CD4-positive, alpha-beta T cell (primary cell): ENCODE measurements at regions not wholly inside any gene's neighbourhood (a gene's known extent, or its start where the extent isn't known, plus 50 kb on each side); places are given as distances from the start of the nearest gene placed in this dataset.

Experiments
- ATAC-seq: fragments of 200-7000 bp; cut with Tn5 transposase; one replicate; pipeline ENCODE4 v1.10.0; 2022; ENCODE audit warnings: mild to moderate bottlenecking; ENCODE audit not compliant: poor library complexity
- CTCF ChIA-PET: fragments of 350-600 bp; sonication (Branson Sonifier 250); formaldehyde crosslinking; loops from one replicate; lab custom pipeline; 2021; ENCODE audit warnings: antibody characterized with exemption, inconsistent platforms; lab: Charles Lee
- POLR2A ChIA-PET: fragments of 350-600 bp; sonication (Branson Sonifier 250); formaldehyde crosslinking; loops from one replicate; lab custom pipeline; 2021; ENCODE audit warnings: antibody characterized with exemption, inconsistent platforms; lab: Charles Lee
- DNase-seq, 14 experiments: peaks; one replicate each; pipeline ENCODE4 v3.0.0-alpha.2; 2013 to 2020; ENCODE audit warnings: mixed read lengths in 2 of 14
- H3K27ac ChIP-seq, 2 donors: one replicate each; pipeline versions ENCODE4 v1.5.1 to v1.7.0; 2013; ENCODE audit warnings: low read length in 2 of 2, low read depth in 1 of 2, mild to moderate bottlenecking in 1 of 2
- H3K27me3 ChIP-seq, 2 experiments: 1 replicate in 1 of 2; 2 replicates in 1 of 2; pipeline versions ENCODE4 v1.6.1 to v1.7.0; 2013; ENCODE audit warnings: low read length in 2 of 2, control low read depth in 1 of 2, mild to moderate bottlenecking in 1 of 2, moderate library complexity in 1 of 2; ENCODE audit not compliant: insufficient read depth in 2 of 2, control insufficient read depth in 1 of 2
- H3K36me3 ChIP-seq: one replicate; pipeline ENCODE4 v1.6.1; 2013; ENCODE audit warnings: low read length, control low read depth; ENCODE audit not compliant: insufficient read depth
- H3K4me1 ChIP-seq: one replicate; pipeline ENCODE4 v1.6.1; 2013; ENCODE audit warnings: low read length, control low read depth; ENCODE audit not compliant: insufficient read depth
- H3K4me3 ChIP-seq: one replicate; pipeline ENCODE4 v1.5.1; 2013; ENCODE audit warnings: mild to moderate bottlenecking, low read length, moderate library complexity
- H3K9me3 ChIP-seq, 2 experiments: 1 replicate in 1 of 2; 2 replicates in 1 of 2; pipeline versions ENCODE4 v1.6.1 to v1.7.0; 2013; ENCODE audit warnings: low read length in 2 of 2, mild to moderate bottlenecking in 2 of 2, control low read depth in 1 of 2, moderate library complexity in 1 of 2; ENCODE audit not compliant: control insufficient read depth in 1 of 2, insufficient read depth in 1 of 2
- H3K27ac Mint-ChIP-seq: one replicate; pipeline ENCODE4 v1.8.0; 2020; ENCODE audit warnings: mixed read lengths
- H3K27me3 Mint-ChIP-seq: one replicate; pipeline ENCODE4 v1.8.0; 2021; ENCODE audit warnings: mixed read lengths
- H3K36me3 Mint-ChIP-seq: one replicate; pipeline ENCODE4 v1.8.0; 2021; ENCODE audit warnings: low read depth, mixed read lengths
- H3K4me1 Mint-ChIP-seq: one replicate; pipeline ENCODE4 v1.8.0; 2021; ENCODE audit warnings: low read depth, mixed read lengths
- H3K4me3 Mint-ChIP-seq: one replicate; pipeline ENCODE4 v1.8.0; 2020; ENCODE audit warnings: mild to moderate bottlenecking, mixed read lengths
- H3K9me3 Mint-ChIP-seq: one replicate; pipeline ENCODE4 v1.8.0; 2020; ENCODE audit warnings: mixed read lengths
- CTCF ChIP-seq: fragments of 200-600 bp; IDR thresholded peaks from one replicate; pipeline ENCODE4 v1.8.0; 2022; ENCODE audit warnings: antibody characterized with exemption, mild to moderate bottlenecking
- intact Hi-C, 2 experiments: fragments of 100-400 bp; cut with DNase I in 1 of 2; cut with micrococcal nuclease in 1 of 2; formaldehyde crosslinking; loops; one replicate each; pipeline versions ENCODE4 v1.15.1 to v1.9.0; 2023 to 2025; cut with DNase I, micrococcal nuclease

GRCh38 chr5:135159626-135160025 lies 125.6 kb upstream of the PITX1 start:
- peaks cover 19 to 21% of the 10 kb centered on the region in 2 experiments for H3K9me3 ChIP-seq
- DNase-seq (no peak), ATAC-seq (no peak)
- no peaks in the 10 kb centered on the region for H3K4me1 ChIP-seq
- H3K27ac ChIP-seq, result no peak overlapping the region
- Mint-ChIP-seq H3K36me3 (no peaks in the 10 kb centered on the region), H3K4me3 (no peak overlapping the region), H3K4me1 (no peaks in the 10 kb centered on the region), H3K27me3 (peaks cover 11% of the 10 kb centered on the region), H3K27ac (no peak overlapping the region), H3K9me3 (peaks cover 21% of the 10 kb centered on the region)
- no peak overlapping the region for H3K4me3 ChIP-seq
- H3K27me3 ChIP-seq, result peaks cover 0 to 7% of the 10 kb centered on the region in 2 experiments
- H3K36me3 ChIP-seq, result no peaks in the 10 kb centered on the region
- intact Hi-C loops, result no loop called here
- CTCF ChIA-PET, result no interaction called here
- POLR2A ChIA-PET, result no interaction called here
- no peak for TF ChIP-seq CTCF

GRCh38 chr5:135158982-135159381 lies 125.0 kb upstream of the PITX1 start:
- H3K27ac ChIP-seq, result no peak overlapping the region
- Mint-ChIP-seq H3K36me3 (no peaks in the 10 kb centered on the region), H3K4me1 (no peaks in the 10 kb centered on the region), H3K4me3 (no peak overlapping the region), H3K27me3 (peaks cover 7% of the 10 kb centered on the region), H3K9me3 (peaks cover 21% of the 10 kb centered on the region), H3K27ac (no peak overlapping the region)
- no peak for DNase-seq
- ChIA-PET CTCF (no interaction called here), POLR2A (no interaction called here)
- H3K36me3 ChIP-seq, result no peaks in the 10 kb centered on the region
- H3K4me3 ChIP-seq, result no peak overlapping the region
- peaks cover 0 to 7% of the 10 kb centered on the region in 2 experiments for H3K27me3 ChIP-seq
- no peaks in the 10 kb centered on the region for H3K4me1 ChIP-seq
- intact Hi-C loops, result no loop called here
- no peak for ATAC-seq
- H3K9me3 ChIP-seq, result peaks cover 19 to 21% of the 10 kb centered on the region in 2 experiments
- no peak for TF ChIP-seq CTCF

- CTCF ChIA-PET, result no interaction called here
- no peak overlapping the region for H3K4me3 Mint-ChIP-seq
- no peak for DNase-seq
- peaks cover 21% of the 10 kb centered on the region for H3K9me3 Mint-ChIP-seq
- POLR2A ChIA-PET, result no interaction called here
- intact Hi-C loops, result no loop called here
- H3K4me1 ChIP-seq, result no peaks in the 10 kb centered on the region
- H3K36me3 ChIP-seq, result no peaks in the 10 kb centered on the region
- H3K27me3 ChIP-seq, result peaks cover 0 to 7% of the 10 kb centered on the region in 2 experiments
- peaks cover 16 to 21% of the 10 kb centered on the region in 2 experiments for H3K9me3 ChIP-seq
- H3K4me3 ChIP-seq, result no peak overlapping the region
- no peaks in the 10 kb centered on the region for H3K4me1 Mint-ChIP-seq
- no peak overlapping the region for H3K27ac ChIP-seq
- no peak overlapping the region for H3K27ac Mint-ChIP-seq
- H3K36me3 Mint-ChIP-seq, result no peaks in the 10 kb centered on the region
- TF ChIP-seq CTCF, result no peak
- ATAC-seq, result no peak
- H3K27me3 Mint-ChIP-seq, result peaks cover 3% of the 10 kb centered on the region
These were observed 124.3 kb upstream of the PITX1 start for GRCh38 chr5:135158314-135158697.
